ENCODE measurements at regions not wholly inside any gene's neighbourhood (a gene's known extent, or its start where the extent isn't known, plus 50 kb on each side); places are given as distances from the start of the nearest gene placed in this dataset.

DNA sequence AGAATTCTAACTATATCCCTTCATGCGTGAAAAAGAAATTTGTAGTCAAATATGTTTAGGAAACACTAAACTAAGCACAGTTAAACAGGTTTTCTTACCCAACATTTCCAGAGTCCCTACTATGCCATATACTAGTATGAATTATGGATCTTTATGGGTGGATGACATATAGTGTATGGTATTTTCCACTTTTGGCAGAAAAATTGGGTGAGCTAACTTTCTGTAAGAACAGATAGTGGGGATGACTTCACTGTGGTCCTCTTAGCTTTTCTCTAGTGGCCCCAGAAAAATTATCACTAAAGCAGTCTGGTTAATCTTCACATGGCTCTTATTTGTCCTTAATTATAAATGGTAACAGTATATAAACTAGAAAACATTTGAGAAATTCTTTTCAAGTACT, 240.0 kb upstream of the GULP1 start:
- DNase-seq (ENCODE audit: low read depth): no peak

GRCh38 chr2:188065386-188065785, 226.3 kb upstream of the GULP1 start:
- no peak for DNase-seq (ENCODE audit: low read depth)

GRCh38 chr2:188068093-188068492, 223.6 kb upstream of the GULP1 start:
- peak; percentile 74 for DNase-seq (ENCODE audit: low read depth)

DNA sequence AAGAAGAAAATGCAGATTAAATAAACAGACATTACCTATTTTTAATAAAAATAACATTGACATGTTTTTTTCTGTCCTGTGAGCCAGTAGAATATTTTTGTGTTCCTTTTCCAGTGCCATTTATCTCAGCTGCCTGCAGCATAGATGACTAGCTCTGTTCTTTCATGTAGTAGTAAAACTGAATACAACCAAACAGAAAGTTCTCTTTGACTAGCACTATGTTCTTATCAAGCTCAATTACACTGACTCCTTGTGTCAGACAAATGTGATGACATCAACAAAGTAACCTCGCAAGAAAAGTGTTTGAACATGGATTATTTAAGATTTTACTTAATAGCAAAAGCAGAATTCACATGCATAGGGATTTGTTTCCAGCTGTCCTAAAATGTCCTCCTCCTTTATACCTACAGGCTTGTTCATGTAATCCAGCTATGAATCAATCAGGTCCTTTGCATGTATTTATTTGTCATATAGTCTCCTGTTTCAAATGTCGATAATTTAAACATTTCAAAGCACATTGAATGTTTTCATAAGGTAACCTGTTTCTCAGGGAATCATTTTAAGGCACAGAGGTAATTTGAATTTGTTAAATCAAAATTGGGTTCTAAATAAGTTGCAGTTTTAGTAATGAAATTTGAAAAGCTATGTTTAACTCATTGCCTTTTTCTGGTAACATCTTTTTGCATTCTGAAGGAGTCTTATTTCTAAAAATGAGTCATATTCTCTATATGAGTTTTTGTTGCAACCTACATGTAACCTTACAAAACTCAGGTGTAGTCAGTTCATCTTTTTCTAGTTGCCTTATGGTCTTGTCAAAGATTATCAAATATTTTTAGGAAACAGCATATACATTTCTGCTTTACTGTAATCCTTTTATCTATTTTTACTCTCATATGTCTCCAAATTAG, 215.3 kb upstream of the GULP1 start:
- DNase-seq (ENCODE audit: low read depth): no peak

DNA sequence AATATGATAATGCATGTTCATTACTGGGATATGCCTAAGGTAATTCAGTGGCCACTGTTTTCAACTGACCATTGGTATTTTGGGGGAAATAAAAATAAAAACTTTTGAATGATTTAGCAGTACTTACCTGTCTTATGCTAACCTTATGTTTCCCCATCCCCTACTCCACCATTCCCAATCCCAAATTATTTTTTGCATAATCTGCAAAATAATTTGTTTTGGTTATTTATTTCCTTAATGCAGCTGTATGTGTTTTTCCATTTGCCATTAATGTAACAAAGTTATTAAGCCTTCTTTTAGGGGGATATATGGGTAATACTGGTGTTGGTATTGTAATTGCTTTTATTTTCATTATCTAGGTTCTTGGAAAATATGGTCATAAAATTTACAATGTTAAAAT, 213.9 kb upstream of the GULP1 start:
- DNase-seq (ENCODE audit: low read depth): no peak

DNA sequence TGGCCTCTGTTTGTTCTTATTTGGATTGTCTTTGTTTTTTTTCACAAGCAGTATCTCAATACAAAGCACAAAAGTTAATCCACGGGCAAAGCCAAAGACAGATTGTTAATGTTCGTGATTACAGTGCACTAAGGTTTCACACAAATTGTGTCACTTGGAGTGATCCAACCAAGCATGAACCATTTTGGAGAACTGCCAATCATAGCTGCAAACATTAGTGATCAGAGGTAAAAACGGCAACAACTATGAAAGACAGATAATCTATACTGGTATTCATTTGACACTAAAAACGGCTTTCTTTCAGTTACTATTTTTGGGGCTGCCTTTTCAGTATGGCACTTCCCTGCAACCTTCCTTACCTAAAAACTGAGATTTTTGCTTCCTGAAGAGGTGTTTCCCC, 213.1 kb upstream of the GULP1 start:
- no peak for DNase-seq (ENCODE audit: low read depth)

DNA sequence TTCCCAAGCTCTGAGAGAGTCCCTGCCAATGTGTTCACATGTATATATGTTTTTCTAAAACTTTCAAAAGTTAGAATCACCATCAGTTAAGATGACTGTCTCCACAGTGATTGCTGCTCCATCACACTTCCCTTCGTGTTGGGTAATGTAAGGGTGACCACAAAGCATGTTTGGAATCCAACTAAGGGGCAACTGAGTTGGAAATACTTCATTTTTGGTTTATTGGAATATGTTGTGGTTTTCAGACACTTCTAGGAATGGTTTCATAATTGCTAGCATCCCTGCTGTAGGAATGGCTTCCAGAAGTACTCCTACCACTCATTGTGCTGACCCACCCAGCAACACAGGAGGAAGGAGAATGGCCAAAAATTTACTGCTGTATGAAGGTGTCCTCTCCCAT, 212.5 kb upstream of the GULP1 start:
- DNase-seq (ENCODE audit: low read depth): peak; percentile 79

- DNase-seq (ENCODE audit: low read depth): no peak
Observed at GRCh38 chr2:188085421-188085820, 206.3 kb upstream of the GULP1 start.

DNA sequence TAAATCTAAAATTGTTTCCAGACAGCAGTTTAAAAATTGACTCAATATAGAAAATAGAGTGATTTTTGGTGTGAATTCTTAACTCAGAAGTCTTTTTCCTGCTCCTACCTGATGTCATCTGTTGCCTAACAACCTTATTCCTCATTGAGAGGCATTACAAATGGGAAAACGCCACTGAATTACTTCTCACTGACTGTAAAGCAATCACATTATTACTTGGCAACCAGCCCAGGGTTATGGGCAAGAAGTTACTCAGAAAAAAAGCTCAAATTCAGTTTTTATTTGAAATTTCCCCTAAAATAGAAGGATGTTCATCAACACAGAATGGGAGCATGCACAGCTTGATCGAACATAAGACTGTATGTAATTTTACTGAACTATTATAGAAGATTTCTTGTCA, 201.8 kb upstream of the GULP1 start:
- peak; percentile 51 for DNase-seq (ENCODE audit: low read depth)

- DNase-seq (ENCODE audit: low read depth): no peak
Observed at GRCh38 chr2:188091220-188091619, 200.5 kb upstream of the GULP1 start.

DNA sequence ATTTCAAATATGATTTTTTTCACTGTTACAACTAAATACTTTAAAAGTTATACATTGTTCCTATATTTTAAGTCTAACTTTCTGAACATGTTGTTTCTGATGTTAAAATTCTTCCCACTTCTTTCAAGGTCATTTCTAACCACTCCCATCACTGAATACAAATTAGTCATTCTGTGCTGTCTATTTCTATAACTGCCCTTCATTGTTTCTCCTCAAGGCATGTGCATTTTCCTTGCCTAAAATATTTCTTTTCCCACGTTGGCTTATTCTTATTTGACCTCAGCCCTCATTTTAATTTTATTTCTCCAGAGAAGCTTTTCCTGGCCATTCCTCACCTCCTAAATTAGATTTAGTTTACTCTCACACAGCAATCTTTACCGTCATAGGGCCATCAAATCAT, 198.9 kb upstream of the GULP1 start:
- DNase-seq (ENCODE audit: low read depth): no peak

GRCh38 chr2:188096910-188097309, 194.8 kb upstream of the GULP1 start:
- no peak for DNase-seq (ENCODE audit: low read depth)

DNA sequence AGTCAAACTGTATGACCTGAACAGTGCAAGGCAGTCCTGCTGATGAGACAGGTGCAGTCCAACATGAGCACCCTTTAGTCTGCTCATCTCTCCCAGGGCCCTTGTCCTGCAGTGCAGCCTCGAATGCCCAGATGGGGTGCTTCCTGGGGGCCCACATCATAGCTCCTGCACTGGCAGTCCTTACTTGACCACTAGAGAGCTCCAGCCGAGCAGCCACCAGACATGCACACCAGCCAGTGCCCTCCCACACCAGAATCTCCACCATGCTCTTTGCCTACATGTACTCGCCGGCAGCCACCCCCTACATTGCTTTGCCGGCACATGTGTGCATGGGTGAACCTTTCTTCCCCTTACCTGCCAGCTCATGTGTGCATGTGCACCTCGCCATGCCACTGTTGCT, 188.8 kb upstream of the GULP1 start:
- DNase-seq (ENCODE audit: low read depth): no peak

- DNase-seq (ENCODE audit: low read depth): peak; percentile 41
Observed at GRCh38 chr2:188114014-188114413, 177.7 kb upstream of the GULP1 start.

DNA sequence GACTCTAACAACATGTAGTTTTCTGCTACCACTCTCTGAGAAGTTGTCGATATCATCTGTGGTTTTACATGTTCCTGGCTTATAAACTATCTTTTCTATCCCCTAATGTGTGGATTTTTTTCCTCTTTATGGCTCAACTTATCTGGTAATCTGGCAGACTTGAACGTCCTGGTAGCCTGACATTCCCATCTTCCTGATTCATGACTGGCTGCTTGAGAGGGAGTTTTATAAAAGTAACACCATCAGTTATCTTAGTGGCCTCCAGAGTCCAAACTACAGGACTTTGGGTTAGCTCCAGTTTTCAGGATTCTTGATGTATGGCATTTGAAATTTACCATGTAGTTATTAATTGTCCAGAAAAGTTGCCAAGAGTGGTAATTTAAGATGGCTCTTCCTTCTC, 174.0 kb upstream of the GULP1 start:
- no peak for DNase-seq (ENCODE audit: low read depth)

GRCh38 chr2:188118431-188118830, 173.2 kb upstream of the GULP1 start:
- no peak for DNase-seq (ENCODE audit: low read depth)

DNA sequence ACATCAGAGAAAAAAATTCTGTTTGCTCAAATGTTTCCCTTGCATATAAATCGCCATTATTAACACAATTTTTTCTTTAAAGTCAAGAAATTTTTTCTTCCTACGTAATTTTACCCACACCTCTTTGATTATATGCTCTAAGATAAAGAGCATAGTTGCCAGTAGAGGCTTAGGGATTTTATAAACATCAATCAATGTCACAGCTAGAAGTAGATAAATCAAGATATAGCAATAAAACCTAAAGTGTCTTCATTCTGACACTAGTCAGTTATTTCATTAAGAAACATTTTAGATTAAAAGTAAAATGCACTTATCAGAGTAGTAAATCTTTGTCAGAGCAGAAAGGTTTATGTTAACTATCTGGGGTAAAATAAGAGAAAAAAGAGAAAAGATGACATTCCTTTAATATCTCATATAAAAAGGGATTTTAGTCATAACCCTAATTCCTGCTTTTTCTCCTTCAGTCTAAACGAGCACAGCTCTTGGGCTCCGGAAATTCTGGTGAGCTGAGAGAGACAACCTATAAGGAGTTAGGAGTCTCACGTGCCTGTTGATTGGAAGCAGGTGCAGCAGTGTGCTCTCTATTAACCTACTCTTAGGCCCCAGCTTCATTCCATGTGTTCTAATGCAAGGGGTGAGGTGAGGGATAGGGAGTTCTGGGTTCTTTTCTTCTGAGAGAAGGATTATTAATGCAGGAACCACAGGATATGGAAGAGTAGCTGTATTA, 172.4 kb upstream of the GULP1 start:
- DNase-seq (ENCODE audit: low read depth): no peak

DNA sequence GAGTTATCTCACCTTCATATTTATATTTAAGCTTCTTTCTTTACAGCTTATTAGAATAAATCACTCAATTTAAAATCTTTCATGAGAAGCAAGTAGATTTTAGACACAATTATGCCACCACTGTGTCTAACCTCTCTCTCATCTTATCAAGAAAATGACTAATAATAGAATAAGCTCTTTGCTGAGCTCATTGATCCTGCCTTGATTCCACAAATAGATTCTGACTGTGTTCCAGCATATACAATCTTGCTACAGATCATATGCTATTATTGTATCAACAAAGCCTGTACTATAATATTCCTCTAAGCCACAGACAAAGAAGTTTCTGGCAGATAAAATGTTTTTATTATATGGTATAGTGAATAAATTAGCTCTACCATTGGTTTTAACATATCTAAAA, 168.7 kb upstream of the GULP1 start:
- DNase-seq (ENCODE audit: low read depth): no peak

DNA sequence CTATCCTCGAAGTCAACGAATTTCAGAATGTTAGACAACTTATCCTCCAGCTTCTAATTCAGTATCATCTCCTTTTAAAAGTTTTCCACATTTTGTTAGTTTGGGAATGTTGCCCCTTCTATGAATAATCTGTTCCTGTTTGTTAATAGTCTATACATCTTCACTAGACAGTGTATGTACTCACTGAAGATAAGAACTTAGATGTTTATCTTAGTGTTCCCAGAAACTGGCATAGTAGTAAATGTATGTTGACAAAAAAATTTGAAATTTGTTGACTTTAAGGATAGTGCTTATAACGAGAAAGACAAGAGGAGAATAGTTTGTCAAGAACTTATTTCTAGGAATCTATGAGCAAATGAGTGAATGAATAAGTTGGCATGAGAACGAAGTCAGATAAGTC, 162.0 kb upstream of the GULP1 start:
- no peak for DNase-seq (ENCODE audit: low read depth)

GRCh38 chr2:188130317-188130716, 161.4 kb upstream of the GULP1 start:
- DNase-seq (ENCODE audit: low read depth): peak; percentile 1

DNA sequence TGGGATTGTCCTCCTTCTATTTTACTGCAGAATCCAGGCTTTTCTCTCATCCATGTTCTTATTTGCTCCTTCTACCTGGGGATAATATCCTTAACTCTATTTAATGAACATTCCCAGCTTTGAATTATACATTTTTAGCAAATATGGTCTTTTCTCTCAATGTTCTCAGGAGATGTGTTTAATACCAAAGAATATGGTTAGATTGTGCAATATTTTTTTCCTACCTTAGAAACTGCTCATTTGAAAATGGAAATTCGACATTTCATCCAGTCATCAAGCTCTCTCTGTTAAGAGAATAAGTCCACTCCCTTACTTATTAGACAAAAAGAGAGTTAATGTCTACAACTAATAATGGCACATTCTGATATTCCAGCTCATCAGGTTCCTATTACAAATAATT, 160.4 kb upstream of the GULP1 start:
- DNase-seq (ENCODE audit: low read depth): no peak

GRCh38 chr2:188132385-188132784, 159.3 kb upstream of the GULP1 start:
- no peak for DNase-seq (ENCODE audit: low read depth)

DNA sequence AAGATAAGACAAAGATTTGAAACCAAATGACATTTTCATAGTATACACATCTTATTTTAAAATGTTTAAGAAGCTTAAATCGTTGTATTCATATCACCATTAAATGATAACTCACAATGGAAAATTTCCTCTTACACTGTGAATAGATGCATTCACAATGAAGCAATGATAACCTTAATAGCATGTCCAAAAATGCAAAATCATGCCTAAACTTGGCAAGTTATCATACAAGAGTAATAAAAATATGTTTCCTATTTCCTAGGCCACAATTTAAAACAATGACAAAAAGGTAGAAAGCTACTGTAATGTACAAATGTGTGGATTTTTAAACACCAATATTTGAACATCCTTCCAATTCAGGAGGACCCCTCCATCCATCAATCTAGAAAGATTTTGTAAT, 157.4 kb upstream of the GULP1 start:
- no peak for DNase-seq (ENCODE audit: low read depth)

GRCh38 chr2:188138313-188138712, 153.4 kb upstream of the GULP1 start:
- no peak for DNase-seq (ENCODE audit: low read depth)

Measured in ELR (cell line).